Skeletal muscle satellite cell (primary cell): ENCODE measurements at regions not wholly inside any gene's neighbourhood (a gene's known extent, or its start where the extent isn't known, plus 50 kb on each side); places are given as distances from the start of the nearest gene placed in this dataset.
"Not testable (repeated sequence)": the region's sequence is repeated elsewhere in the genome, so short reads cannot be mapped to it uniquely, and the experiment has no call there.

ENCODE experiments used
- H3K27me3 ChIP-seq: 2 replicates; pipeline ENCODE4 v1.7.0; 2013; ENCODE audit warnings: low read length; ENCODE audit not compliant: control insufficient read depth, insufficient read depth
- H3K36me3 ChIP-seq: 2 replicates; pipeline ENCODE4 v1.7.0; 2013; ENCODE audit warnings: mild to moderate bottlenecking, control low read depth, low read length; ENCODE audit not compliant: insufficient read depth
- H3K4me1 ChIP-seq: 2 replicates; pipeline ENCODE4 v1.7.0; 2013; ENCODE audit warnings: low read length; ENCODE audit not compliant: control insufficient read depth, insufficient read depth
- H3K4me2 ChIP-seq: 2 replicates; pipeline ENCODE4 v1.7.0; 2013; ENCODE audit warnings: mild to moderate bottlenecking, low read length
- H3K4me3 ChIP-seq: 2 replicates; pipeline ENCODE4 v1.7.0; 2013; ENCODE audit warnings: low read length
- H3K9ac ChIP-seq: 2 replicates; pipeline ENCODE4 v1.7.0; 2013; ENCODE audit warnings: mild to moderate bottlenecking, low read depth, low read length, moderate library complexity
- H3K9me3 ChIP-seq: replicated peaks from 2 replicates; pipeline ENCODE4 v1.7.0; 2013; ENCODE audit warnings: mild to moderate bottlenecking, control low read depth, low read length

DNA sequence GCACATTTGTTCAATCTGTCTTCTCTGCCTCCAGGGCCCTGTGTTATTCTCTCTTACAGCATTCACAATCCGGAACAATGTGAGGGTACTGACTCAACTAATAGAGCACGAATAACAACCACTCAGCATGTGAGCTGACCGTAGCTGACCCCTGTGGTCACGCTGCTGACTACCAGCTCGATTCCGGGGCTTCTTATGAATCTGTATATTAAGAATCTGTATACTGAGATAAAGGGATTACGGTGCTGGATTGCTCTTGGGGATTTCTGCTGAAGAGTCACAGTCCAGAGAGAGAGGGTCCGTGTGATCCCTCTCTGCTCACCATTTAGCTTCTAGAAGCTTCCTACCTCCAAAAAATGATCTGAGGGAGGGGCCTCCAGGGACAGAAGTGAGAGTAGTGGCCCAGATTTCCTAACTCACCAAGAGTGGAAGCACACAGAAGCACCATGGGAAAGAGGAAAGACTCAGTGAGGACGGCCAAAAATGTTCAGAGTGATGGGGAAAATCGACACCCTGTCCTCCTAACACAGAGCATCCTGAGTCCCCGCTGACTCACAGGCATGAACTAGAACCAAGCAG is 156.2 kb downstream of the THBS2 start:
- Histone ChIP-seq H3K9ac (peak overlapping the region; percentile 74), H3K36me3 (no peaks in the 10 kb centered on the region), H3K27me3 (no peaks in the 10 kb centered on the region), H3K4me1 (peaks cover 54% of the 10 kb centered on the region), H3K9me3 (no peaks in the 10 kb centered on the region), H3K4me3 (peak overlapping the region; percentile 11), H3K4me2 (peak overlapping the region; percentile 67)

GRCh38 chr6:169096388-169096787 is 157.3 kb downstream of the THBS2 start:
- Histone ChIP-seq H3K4me3 (no peak overlapping the region), H3K4me2 (no peak overlapping the region), H3K36me3 (no peaks in the 10 kb centered on the region), H3K27me3 (no peaks in the 10 kb centered on the region), H3K4me1 (peaks cover 44% of the 10 kb centered on the region), H3K9me3 (no peaks in the 10 kb centered on the region), H3K9ac (peak overlapping the region; percentile 74)

GRCh38 chr6:169095153-169095552 is 158.5 kb downstream of the THBS2 start:
- H3K27me3 ChIP-seq, result no peaks in the 10 kb centered on the region
- H3K4me2 ChIP-seq, result no peak overlapping the region
- H3K9ac ChIP-seq, result no peak overlapping the region
- H3K9me3 ChIP-seq, result peaks cover 9% of the 10 kb centered on the region
- H3K4me3 ChIP-seq, result no peak overlapping the region
- H3K36me3 ChIP-seq, result no peaks in the 10 kb centered on the region
- H3K4me1 ChIP-seq, result peaks cover 37% of the 10 kb centered on the region

- Histone ChIP-seq H3K27me3 (no peaks in the 10 kb centered on the region), H3K36me3 (no peaks in the 10 kb centered on the region), H3K4me2 (no peak overlapping the region), H3K9me3 (peaks cover 9% of the 10 kb centered on the region), H3K9ac (no peak overlapping the region), H3K4me1 (peaks cover 31% of the 10 kb centered on the region), H3K4me3 (no peak overlapping the region)
Measured at GRCh38 chr6:169094552-169094950, 159.1 kb downstream of the THBS2 start.

DNA sequence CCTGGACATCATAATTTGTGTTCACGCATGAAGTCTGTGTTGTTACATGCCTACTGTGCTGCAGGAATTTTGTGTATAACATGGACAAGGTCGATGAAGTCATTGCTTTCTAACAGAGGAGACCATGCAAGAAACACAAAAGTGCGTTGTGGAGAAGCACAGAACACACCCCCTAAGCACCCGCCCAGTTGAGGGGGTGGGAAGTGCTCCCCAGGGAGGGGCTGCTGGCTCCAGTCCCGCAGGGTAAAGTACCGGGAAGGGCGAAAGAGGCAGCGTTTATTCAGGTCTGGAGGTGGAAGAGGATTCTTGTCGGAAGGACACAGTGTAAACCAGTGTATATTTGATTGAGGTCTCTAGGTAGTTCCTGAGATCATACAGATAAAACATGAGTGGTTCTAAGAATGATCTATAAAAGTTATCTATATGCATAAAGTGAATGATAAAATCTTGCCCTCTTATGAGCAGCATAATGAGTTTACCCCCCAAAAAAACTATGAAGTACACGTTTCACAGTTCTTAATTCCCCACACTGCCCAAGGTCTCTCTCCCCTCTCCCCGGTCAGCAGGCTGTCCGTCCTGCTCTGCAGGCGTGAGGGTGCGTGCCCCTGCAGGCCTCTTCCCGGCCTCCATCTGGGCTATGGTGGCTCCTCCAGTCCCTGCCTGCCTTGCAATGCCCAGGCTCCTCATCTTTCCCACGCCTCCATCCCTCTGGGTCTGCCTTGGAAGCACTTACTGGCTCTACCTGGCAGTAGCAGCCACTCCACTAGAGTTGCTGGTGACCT is 159.7 kb downstream of the THBS2 start:
- H3K27me3 ChIP-seq, result no peaks in the 10 kb centered on the region
- peaks cover 9% of the 10 kb centered on the region for H3K9me3 ChIP-seq
- no peak overlapping the region for H3K4me3 ChIP-seq
- H3K4me1 ChIP-seq, result peaks cover 28% of the 10 kb centered on the region
- no peaks in the 10 kb centered on the region for H3K36me3 ChIP-seq
- H3K9ac ChIP-seq, result no peak overlapping the region
- no peak overlapping the region for H3K4me2 ChIP-seq

DNA sequence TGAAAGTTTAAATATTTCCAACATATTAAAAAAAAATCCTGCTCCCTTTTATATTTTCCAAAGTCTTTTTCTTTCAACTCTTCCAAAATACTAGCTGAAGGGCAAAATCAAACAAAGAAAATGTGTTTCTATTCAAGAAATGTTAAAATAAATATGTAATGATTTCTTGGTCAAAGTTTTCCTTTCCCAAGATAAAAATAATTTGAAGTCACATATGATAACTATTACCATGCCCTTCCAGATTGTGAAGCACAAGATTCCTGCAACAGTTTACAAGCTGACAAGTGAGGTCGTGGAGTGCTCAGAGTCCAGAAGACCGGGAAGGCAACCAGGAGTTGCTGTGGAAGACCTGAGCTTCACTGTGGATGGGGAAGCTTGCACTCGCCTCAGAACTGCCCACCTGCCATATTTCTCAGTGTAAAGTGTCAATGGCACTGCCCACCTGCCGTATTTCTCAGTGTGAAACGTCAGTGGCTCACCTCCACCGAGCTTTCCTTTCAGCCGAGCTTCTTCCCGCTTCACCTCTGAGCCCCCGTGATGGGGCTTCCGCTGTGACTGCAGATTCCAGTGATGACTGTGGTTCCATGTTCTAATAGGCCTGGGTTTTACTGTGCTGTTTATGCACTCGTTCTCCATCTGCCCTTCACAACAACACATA is 160.5 kb downstream of the THBS2 start:
- Histone ChIP-seq H3K9me3 (peaks cover 9% of the 10 kb centered on the region), H3K4me2 (no peak overlapping the region), H3K27me3 (no peaks in the 10 kb centered on the region), H3K4me1 (peaks cover 20% of the 10 kb centered on the region), H3K9ac (no peak overlapping the region), H3K36me3 (no peaks in the 10 kb centered on the region), H3K4me3 (no peak overlapping the region)

- H3K4me2 ChIP-seq, result no peak overlapping the region
- H3K9me3 ChIP-seq, result peaks cover 9% of the 10 kb centered on the region
- H3K9ac ChIP-seq, result no peak overlapping the region
- H3K4me3 ChIP-seq, result no peak overlapping the region
- H3K27me3 ChIP-seq, result no peaks in the 10 kb centered on the region
- no peaks in the 10 kb centered on the region for H3K36me3 ChIP-seq
- H3K4me1 ChIP-seq, result peaks cover 19% of the 10 kb centered on the region
Measured at GRCh38 chr6:169092375-169092774, 161.3 kb downstream of the THBS2 start.

DNA sequence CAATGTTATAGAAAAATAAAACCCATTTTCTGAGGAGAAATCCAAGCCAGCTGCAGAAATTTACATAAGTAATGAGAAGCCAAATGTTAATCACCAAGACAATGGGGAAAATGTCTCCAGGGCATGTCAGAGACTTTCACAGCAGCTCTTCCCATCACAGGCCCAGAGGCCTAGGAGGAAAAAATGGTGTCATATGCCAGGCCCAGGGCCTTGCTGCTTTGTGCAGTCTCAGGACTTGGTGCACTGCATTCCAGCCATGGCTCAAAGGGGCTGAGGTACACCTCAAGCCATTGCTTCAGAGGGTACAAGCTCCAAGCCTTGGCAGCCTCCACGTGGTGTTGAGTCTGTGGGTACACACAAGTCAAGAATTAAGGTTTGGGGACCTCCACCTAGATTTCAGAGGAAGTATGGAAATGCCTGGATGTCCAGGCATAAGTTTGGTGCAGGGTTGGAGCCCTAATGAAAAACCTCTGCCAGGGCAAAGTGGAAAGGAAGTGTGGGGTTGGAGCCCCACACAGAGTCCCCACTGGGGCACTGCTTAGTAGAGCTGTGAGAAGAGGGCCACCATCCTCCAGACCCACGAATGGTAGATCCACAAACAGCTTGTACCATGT is 163.0 kb downstream of the THBS2 start:
- not testable (repeated sequence) for H3K4me1 ChIP-seq, H3K4me2 ChIP-seq, H3K9ac ChIP-seq, H3K27me3 ChIP-seq, H3K36me3 ChIP-seq, H3K9me3 ChIP-seq, H3K4me3 ChIP-seq

DNA sequence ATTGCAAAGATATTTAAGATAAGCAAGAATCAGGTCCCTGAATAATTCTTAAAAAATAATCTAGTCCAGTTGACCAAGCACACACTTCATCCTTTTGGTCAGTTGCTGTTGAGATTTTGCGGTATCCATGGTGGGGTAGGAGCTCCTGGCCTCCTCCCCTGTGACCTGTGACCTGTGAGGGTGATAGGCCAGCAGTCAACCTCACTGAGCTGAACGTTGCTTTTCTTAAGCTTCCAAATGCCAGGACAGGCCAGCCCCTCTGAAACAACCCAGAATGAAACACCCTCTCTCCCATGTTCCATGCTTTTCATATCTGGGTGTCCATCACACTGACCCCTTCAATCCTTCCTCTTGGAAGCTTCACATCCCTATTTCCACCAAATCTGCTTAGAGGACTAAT is 164.9 kb downstream of the THBS2 start:
- H3K36me3 ChIP-seq, result no peaks in the 10 kb centered on the region
- H3K4me3 ChIP-seq, result no peak overlapping the region
- peaks cover 8% of the 10 kb centered on the region for H3K4me1 ChIP-seq
- peaks cover 9% of the 10 kb centered on the region for H3K9me3 ChIP-seq
- no peak overlapping the region for H3K4me2 ChIP-seq
- H3K27me3 ChIP-seq, result no peaks in the 10 kb centered on the region
- no peak overlapping the region for H3K9ac ChIP-seq

DNA sequence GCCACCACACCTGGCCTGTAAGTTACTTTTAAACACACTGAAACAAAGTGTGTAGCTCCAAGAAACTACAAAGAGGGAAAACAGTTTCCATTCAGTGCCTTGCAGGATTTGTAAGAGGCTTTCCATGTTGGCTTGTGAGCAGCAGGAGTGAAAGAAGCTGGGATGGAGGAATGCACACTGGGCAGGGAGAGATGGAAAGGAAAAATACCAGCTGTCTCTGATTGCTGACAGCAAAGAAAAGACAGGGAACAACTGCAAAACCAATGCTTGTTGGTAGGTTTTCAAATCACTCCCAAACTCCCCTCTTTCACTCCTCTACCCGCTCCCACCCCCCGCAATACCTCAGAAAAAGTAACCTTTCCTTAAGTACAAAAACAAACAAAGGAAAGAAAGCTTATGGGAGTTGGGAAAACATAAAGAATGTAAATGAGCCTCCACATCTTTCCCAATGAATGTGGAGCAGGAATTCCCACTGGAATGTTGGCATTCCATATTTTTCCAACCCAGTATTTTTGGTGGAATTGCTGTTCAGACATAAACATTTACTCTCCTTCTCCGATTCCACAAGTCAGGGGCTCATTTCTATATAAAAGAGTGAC is 166.1 kb downstream of the THBS2 start:
- Histone ChIP-seq H3K4me2 (no peak overlapping the region), H3K4me1 (peaks cover 8% of the 10 kb centered on the region), H3K9me3 (peaks cover 9% of the 10 kb centered on the region), H3K36me3 (no peaks in the 10 kb centered on the region), H3K9ac (peak overlapping the region; percentile 38), H3K4me3 (no peak overlapping the region), H3K27me3 (no peaks in the 10 kb centered on the region)

DNA sequence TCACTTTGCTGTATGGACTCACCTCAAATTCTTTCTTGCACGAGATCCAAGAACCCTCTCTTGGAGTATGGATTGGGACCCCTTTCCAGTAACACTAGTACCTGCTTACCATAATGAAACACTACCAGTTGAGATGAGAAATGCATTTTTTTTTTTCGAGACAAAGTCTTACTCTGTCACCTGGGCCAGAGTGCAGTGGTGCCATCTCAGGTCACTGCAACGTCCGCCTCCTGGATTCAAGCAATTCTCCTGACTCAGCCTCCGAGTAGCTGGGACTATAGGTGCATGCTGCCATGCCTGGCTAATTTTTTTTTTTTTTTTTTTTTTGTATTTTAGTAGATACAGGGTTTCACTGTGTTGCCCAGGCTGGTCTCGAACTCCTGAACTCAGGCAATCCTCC is 167.0 kb downstream of the THBS2 start:
- H3K27me3 ChIP-seq, H3K9ac ChIP-seq, H3K4me1 ChIP-seq, H3K36me3 ChIP-seq, H3K4me2 ChIP-seq, H3K9me3 ChIP-seq, H3K4me3 ChIP-seq: not testable (repeated sequence)
